OCI-LY7 (cell line): ENCODE measurements at regions not wholly inside any gene's neighbourhood (a gene's known extent, or its start where the extent isn't known, plus 50 kb on each side); places are given as distances from the start of the nearest gene placed in this dataset.

Experiments
- EZH2phosphoT487 ChIP-seq: fragments of 200-600 bp; sonication (generic); IDR thresholded peaks from 2 replicates; pipeline ENCODE4 v1.6.1; 2018; ENCODE audit warnings: low read depth, borderline replicate concordance, mild to moderate bottlenecking, mixed run types, antibody characterized with exemption, low read length, moderate library complexity, mixed read lengths
- TF ChIP-seq, protein P1 (sequence below): fragments of 200-600 bp; sonication (generic); conservative IDR thresholded peaks from 2 replicates; pipeline ENCODE4 v1.5.1; 2014; ENCODE audit warnings: mild to moderate bottlenecking, antibody characterized with exemption, low read length, moderate library complexity, mixed read lengths

DNA sequence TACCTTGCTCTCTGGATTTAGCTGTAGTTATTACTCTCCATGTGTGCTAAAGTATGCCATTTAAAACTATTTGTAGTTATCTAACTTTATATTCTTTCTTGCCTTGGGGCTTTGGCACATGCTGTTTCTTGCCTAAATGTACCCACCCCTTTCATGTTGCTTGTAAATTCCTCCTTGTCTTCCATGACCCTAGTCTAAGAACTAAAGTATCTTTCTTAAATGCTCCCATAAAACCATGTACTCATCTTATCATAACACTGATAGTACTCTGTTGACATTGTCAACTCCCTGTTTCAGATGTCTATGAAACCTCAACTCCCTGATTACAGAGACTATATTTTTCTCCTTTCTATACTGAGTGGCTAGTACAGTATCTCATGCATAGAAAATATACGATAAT, 564.9 kb upstream of the IRAK1BP1 start:
- TF ChIP-seq, protein P1, sequence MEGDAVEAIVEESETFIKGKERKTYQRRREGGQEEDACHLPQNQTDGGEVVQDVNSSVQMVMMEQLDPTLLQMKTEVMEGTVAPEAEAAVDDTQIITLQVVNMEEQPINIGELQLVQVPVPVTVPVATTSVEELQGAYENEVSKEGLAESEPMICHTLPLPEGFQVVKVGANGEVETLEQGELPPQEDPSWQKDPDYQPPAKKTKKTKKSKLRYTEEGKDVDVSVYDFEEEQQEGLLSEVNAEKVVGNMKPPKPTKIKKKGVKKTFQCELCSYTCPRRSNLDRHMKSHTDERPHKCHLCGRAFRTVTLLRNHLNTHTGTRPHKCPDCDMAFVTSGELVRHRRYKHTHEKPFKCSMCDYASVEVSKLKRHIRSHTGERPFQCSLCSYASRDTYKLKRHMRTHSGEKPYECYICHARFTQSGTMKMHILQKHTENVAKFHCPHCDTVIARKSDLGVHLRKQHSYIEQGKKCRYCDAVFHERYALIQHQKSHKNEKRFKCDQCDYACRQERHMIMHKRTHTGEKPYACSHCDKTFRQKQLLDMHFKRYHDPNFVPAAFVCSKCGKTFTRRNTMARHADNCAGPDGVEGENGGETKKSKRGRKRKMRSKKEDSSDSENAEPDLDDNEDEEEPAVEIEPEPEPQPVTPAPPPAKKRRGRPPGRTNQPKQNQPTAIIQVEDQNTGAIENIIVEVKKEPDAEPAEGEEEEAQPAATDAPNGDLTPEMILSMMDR, result no peak
- TF ChIP-seq EZH2phosphoT487, result no peak
